Nephron progenitor cell (in vitro differentiated cells): ENCODE measurements at regions not wholly inside any gene's neighbourhood (a gene's known extent, or its start where the extent isn't known, plus 50 kb on each side); places are given as distances from the start of the nearest gene placed in this dataset.

ENCODE experiments used
- DNase-seq: peaks from one replicate; pipeline ENCODE4 v3.0.0; 2021
- H3K27ac Mint-ChIP-seq: 2 replicates; pipeline ENCODE4 v1.8.0; 2021; ENCODE audit warnings: mild to moderate bottlenecking, moderate library complexity, mixed read lengths
- H3K27me3 Mint-ChIP-seq: 2 replicates; pipeline ENCODE4 v1.8.0; 2021; ENCODE audit warnings: mild to moderate bottlenecking, low read depth, mixed read lengths; ENCODE audit not compliant: poor library complexity
- H3K36me3 Mint-ChIP-seq: 2 replicates; pipeline ENCODE4 v1.8.0; 2021; ENCODE audit warnings: low read depth, mixed read lengths
- H3K4me1 Mint-ChIP-seq: 2 replicates; pipeline ENCODE4 v1.8.0; 2021; ENCODE audit warnings: mixed read lengths
- H3K4me3 Mint-ChIP-seq: 2 replicates; pipeline ENCODE4 v1.8.0; 2021; ENCODE audit warnings: mild to moderate bottlenecking, moderate library complexity, mixed read lengths
- H3K9me3 Mint-ChIP-seq: 2 replicates; pipeline ENCODE4 v1.8.0; 2021; ENCODE audit warnings: mild to moderate bottlenecking, moderate library complexity, mixed read lengths
- TF ChIP-seq, protein P1 (sequence below): fragments of 200-600 bp; sonication (generic); IDR thresholded peaks from 2 replicates; pipeline ENCODE4 v1.5.0; 2021; ENCODE audit warnings: antibody characterized with exemption

DNA sequence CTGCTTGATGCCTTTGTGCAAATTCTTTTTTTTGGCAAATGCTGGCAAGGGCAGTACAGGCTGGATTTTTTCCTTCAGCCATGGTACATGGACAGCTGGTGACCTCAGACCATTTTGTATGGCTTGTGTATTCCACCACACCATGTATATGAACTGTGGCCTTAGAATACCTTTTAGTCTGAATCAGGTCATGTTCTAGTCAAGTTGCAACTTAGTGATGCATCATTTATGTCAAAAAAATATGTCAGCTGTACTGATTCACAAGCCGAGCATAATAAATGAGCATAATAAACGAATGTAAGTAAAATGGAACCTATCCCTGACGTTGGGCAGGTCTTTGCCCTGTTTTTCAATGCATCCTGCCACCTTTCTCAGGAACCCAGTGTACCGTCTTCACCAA is 219.7 kb upstream of the RUNX1 start:
- DNase-seq: no peak
- Mint-ChIP-seq H3K4me3 (no peak overlapping the region), H3K36me3 (peaks cover 10% of the 10 kb centered on the region), H3K4me1 (no peaks in the 10 kb centered on the region), H3K9me3 (peaks cover 29% of the 10 kb centered on the region), H3K27ac (no peak overlapping the region), H3K27me3 (peaks cover 6% of the 10 kb centered on the region)
- TF ChIP-seq, protein P1, sequence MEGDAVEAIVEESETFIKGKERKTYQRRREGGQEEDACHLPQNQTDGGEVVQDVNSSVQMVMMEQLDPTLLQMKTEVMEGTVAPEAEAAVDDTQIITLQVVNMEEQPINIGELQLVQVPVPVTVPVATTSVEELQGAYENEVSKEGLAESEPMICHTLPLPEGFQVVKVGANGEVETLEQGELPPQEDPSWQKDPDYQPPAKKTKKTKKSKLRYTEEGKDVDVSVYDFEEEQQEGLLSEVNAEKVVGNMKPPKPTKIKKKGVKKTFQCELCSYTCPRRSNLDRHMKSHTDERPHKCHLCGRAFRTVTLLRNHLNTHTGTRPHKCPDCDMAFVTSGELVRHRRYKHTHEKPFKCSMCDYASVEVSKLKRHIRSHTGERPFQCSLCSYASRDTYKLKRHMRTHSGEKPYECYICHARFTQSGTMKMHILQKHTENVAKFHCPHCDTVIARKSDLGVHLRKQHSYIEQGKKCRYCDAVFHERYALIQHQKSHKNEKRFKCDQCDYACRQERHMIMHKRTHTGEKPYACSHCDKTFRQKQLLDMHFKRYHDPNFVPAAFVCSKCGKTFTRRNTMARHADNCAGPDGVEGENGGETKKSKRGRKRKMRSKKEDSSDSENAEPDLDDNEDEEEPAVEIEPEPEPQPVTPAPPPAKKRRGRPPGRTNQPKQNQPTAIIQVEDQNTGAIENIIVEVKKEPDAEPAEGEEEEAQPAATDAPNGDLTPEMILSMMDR: no peak

DNA sequence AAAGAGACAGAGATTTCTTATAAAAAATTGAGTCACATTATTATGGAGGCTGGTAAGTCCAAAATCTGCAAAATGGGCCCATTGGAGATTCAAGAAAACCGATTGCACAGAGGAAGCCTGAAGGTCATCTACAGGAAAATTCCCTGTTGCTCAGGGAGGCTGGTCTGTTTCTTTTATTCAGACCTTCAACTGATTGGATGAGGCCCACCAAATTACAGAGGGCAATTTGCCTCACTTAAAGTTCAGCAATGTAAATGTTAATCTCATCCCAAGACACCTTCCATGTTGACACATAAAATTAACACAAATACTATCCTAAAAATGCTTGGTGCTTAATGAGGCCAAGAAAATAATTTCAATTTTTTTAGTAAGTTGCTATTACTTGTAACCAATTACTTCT is 219.2 kb upstream of the RUNX1 start:
- Mint-ChIP-seq H3K4me1 (no peaks in the 10 kb centered on the region), H3K9me3 (peaks cover 26% of the 10 kb centered on the region), H3K36me3 (peaks cover 7% of the 10 kb centered on the region), H3K4me3 (no peak overlapping the region), H3K27ac (no peak overlapping the region), H3K27me3 (peaks cover 6% of the 10 kb centered on the region)
- DNase-seq: no peak
- TF ChIP-seq, protein P1: no peak

DNA sequence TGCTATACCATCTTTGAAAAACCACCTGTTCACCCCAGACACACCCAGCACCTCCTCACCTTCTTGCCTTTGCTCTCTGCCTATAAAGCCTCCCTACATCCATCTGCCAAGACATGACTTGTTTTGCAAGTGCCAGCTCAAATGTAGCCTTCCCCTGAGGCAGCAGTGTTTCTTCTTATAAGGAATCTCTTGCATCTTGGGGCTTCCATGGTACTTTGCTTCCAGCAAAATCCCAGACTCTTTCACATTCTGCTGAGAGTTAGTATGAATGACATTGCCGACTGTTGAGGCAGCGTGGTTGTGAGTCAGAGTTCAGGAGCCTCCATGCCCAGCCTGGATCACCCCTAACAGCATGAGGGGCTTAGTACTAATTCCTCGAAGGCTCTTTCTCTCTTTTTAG is 217.4 kb upstream of the RUNX1 start:
- no peak for DNase-seq
- H3K4me3 Mint-ChIP-seq: no peak overlapping the region
- H3K36me3 Mint-ChIP-seq: no peaks in the 10 kb centered on the region
- peaks cover 11% of the 10 kb centered on the region for H3K9me3 Mint-ChIP-seq
- no peak overlapping the region for H3K27ac Mint-ChIP-seq
- peaks cover 16% of the 10 kb centered on the region for H3K27me3 Mint-ChIP-seq
- TF ChIP-seq, protein P1: no peak
- no peaks in the 10 kb centered on the region for H3K4me1 Mint-ChIP-seq

DNA sequence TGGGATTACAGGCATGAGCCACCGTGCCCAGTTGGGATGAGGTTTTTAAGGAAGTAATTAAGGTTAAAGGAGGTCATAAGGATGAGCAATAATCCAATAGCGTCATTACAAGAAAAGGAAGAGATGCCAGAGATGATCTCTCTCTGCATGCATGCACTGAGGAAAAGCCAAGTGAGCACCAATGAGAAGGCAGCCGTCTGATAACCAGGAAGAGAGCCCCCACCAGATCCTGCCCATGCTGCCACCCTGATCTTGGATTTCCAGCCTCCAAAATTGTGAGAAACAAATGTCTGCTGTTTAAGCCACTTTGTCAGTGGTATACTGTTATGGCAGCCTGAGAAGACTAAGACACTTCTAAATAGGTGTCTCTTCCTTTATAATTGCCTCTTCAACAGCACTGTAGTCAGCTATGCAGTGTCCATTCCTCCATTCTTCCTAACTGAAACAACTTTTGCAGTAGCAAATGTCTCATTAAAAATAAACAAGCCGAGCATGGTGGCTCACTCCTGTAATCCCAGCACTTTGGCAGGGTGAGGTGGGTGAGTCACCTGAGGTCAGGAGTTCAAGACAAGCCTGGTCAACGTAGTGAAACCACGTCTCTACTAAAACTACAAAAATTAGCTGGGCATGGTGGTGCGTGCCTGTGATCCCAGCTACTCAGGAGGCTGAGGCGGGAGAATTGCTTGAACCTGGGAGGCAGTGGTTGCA is 216.2 kb upstream of the RUNX1 start:
- H3K4me1 Mint-ChIP-seq: no peaks in the 10 kb centered on the region

DNA sequence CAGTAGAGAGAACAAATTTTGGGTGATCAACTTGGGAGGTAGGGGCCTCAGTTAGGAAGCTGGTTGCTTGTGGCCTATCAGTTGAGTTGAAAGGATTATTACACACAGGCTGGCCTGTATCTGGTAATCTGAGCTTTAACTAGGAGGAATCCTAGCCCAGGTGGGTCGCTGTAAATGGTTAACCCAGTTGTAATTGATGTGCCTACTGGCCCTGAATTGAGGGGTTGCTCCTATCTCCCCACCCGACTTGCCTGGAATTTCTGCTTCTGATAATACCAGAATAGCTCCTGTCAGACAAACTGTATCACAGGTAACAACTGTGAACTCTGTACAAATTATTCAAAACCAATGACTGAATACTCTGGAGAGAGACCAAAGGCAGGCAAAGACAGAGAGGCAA is 210.4 kb upstream of the RUNX1 start:
- no peaks in the 10 kb centered on the region for H3K36me3 Mint-ChIP-seq
- H3K27me3 Mint-ChIP-seq: peaks cover 13% of the 10 kb centered on the region
- no peak overlapping the region for H3K27ac Mint-ChIP-seq
- DNase-seq: no peak
- TF ChIP-seq, protein P1: no peak
- H3K9me3 Mint-ChIP-seq: peaks cover 5% of the 10 kb centered on the region
- H3K4me1 Mint-ChIP-seq: peaks cover 27% of the 10 kb centered on the region
- H3K4me3 Mint-ChIP-seq: no peak overlapping the region

More for the DNA sequence above, 216.2 kb upstream of the RUNX1 start:
- TF ChIP-seq, protein P1: no peak
- DNase-seq: no peak
- Mint-ChIP-seq H3K27me3 (peaks cover 16% of the 10 kb centered on the region), H3K36me3 (no peaks in the 10 kb centered on the region), H3K4me3 (no peak overlapping the region), H3K27ac (no peak overlapping the region), H3K9me3 (peaks cover 3% of the 10 kb centered on the region)

DNA sequence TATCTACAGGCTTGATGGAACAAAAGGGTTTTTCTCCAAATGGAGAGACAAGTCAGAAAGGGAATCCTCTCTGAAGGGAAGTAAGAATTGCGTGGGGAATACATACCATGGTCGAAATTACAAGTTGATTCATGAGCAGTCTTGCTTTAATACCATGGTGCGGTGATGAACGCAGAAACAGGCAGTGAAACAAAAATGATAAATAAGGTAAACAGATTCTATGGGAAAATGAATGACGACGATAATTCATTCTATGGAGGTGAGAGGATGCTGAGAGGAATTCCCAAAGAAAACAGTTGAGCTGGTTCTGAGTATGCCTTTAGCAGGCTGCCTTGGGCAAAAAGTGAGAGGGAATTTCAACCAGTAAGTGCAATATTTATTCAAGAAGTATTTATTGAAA is 209.4 kb upstream of the RUNX1 start:
- peaks cover 36% of the 10 kb centered on the region for H3K4me1 Mint-ChIP-seq
- H3K9me3 Mint-ChIP-seq: peaks cover 5% of the 10 kb centered on the region
- DNase-seq: no peak
- TF ChIP-seq, protein P1: no peak
- no peak overlapping the region for H3K4me3 Mint-ChIP-seq
- H3K27me3 Mint-ChIP-seq: peaks cover 16% of the 10 kb centered on the region
- no peak overlapping the region for H3K27ac Mint-ChIP-seq
- no peaks in the 10 kb centered on the region for H3K36me3 Mint-ChIP-seq
